IMR-90 (cell line): ENCODE measurements at regions not wholly inside any gene's neighbourhood (a gene's known extent, or its start where the extent isn't known, plus 50 kb on each side); places are given as distances from the start of the nearest gene placed in this dataset.

Source experiments
- ATAC-seq: fragments of 200-7000 bp; cut with Tn5 transposase; 2 replicates; pipeline ENCODE4 v1.9.1; 2020; ENCODE audit warnings: low read depth, mild to moderate bottlenecking, moderate library complexity
- BruUV-seq: library from RNA; stranded (reverse); fragments of 400-500 nt; replicated peaks from 2 replicates; lab custom pipeline; 2021; lab: Mats Ljungman, UMichigan
- CTCF ChIA-PET: fragments of 300-600 bp; formaldehyde crosslinking; extraction: SDS; loops from one replicate; lab custom pipeline; 2021; ENCODE audit warnings: antibody characterized with exemption; lab: Yijun Ruan, JAX
- POLR2A ChIA-PET: fragments of 300-600 bp; sonication (Branson Sonifier 250); formaldehyde crosslinking; loops from one replicate; lab custom pipeline; 2022; ENCODE audit warnings: antibody characterized with exemption; ENCODE audit not compliant: unreplicated experiment; lab: Charles Lee
- DNase-seq: peaks from one replicate; pipeline ENCODE4 v3.0.0; 2013
- H2AFZ ChIP-seq: replicated peaks from 2 replicates; pipeline ENCODE3; 2013; ENCODE audit warnings: low read length, mild to moderate bottlenecking; ENCODE audit not compliant: poor library complexity
- H2AK5ac ChIP-seq: 2 replicates; pipeline ENCODE4 v1.6.1; 2013; ENCODE audit warnings: low read depth, low read length, inconsistent platforms
- H2AK9ac ChIP-seq: replicated peaks from 2 replicates; pipeline ENCODE3; 2013; ENCODE audit warnings: mild to moderate bottlenecking, low read depth, low read length, moderate library complexity; ENCODE audit not compliant: poor library complexity
- H2BK120ac ChIP-seq: 2 replicates; pipeline ENCODE4 v1.6.1; 2013; ENCODE audit warnings: low read depth, low read length, inconsistent platforms
- H2BK15ac ChIP-seq: 3 replicates; pipeline ENCODE4 v1.6.1; 2013; ENCODE audit warnings: low read depth, low read length, inconsistent platforms
- H2BK20ac ChIP-seq: 2 replicates; pipeline ENCODE4 v1.6.1; 2013; ENCODE audit warnings: low read depth, mild to moderate bottlenecking, inconsistent platforms, low read length, moderate library complexity
- H2BK5ac ChIP-seq: 2 replicates; pipeline ENCODE4 v1.6.1; 2013; ENCODE audit warnings: mild to moderate bottlenecking, low read depth, low read length, inconsistent platforms; ENCODE audit not compliant: poor library complexity, severe bottlenecking
- H3K14ac ChIP-seq: replicated peaks from 2 replicates; pipeline ENCODE4 v1.6.1; 2013; ENCODE audit warnings: low read depth, low read length, inconsistent platforms
- H3K18ac ChIP-seq: 2 replicates; pipeline ENCODE4 v1.6.1; 2013; ENCODE audit warnings: low read depth, low read length, control low read depth
- H3K23ac ChIP-seq: 2 replicates; pipeline ENCODE4 v1.6.1; 2013; ENCODE audit warnings: low read depth, low read length, inconsistent platforms
- H3K27ac ChIP-seq: 2 replicates; pipeline ENCODE4 v1.5.1; 2013; ENCODE audit warnings: mild to moderate bottlenecking, control low read depth, low read length; ENCODE audit not compliant: insufficient read depth
- H3K27me3 ChIP-seq: 2 replicates; pipeline ENCODE4 v1.6.1; 2013; ENCODE audit warnings: low read length; ENCODE audit not compliant: control insufficient read depth, insufficient read depth
- H3K36me3 ChIP-seq: 2 replicates; pipeline ENCODE4 v1.6.1; 2013; ENCODE audit warnings: low read length, mixed read lengths; ENCODE audit not compliant: control insufficient read depth, insufficient read depth
- H3K4ac ChIP-seq: 2 replicates; pipeline ENCODE4 v1.6.1; 2013; ENCODE audit warnings: low read depth, low read length, inconsistent platforms
- H3K4me1 ChIP-seq: 2 replicates; pipeline ENCODE4 v1.6.1; 2013; ENCODE audit warnings: low read length, mixed read lengths; ENCODE audit not compliant: control insufficient read depth, insufficient read depth
- H3K4me2 ChIP-seq: 2 replicates; pipeline ENCODE4 v1.6.1; 2013; ENCODE audit warnings: low read depth, mild to moderate bottlenecking, control low read depth, low read length, moderate library complexity
- H3K4me3 ChIP-seq: 2 replicates; pipeline ENCODE4 v1.5.1; 2013; ENCODE audit warnings: low read depth, mild to moderate bottlenecking, control low read depth, low read length, moderate library complexity; ENCODE audit not compliant: insufficient read depth
- H3K56ac ChIP-seq: 2 replicates; pipeline ENCODE4 v1.6.1; 2013; ENCODE audit warnings: low read length, inconsistent platforms; ENCODE audit not compliant: insufficient read depth; ENCODE audit errors: extremely low read depth
- H3K79me1 ChIP-seq, 2 experiments: 2 replicates each; pipeline ENCODE4 v1.6.1; 2013; ENCODE audit warnings: low read length in 2 of 2, inconsistent platforms in 1 of 2, low read depth in 1 of 2
- H3K9ac ChIP-seq: 2 replicates; pipeline ENCODE4 v1.6.1; 2013; ENCODE audit warnings: low read depth, low read length, control low read depth
- H3K9me1 ChIP-seq: 2 replicates; pipeline ENCODE4 v1.6.1; 2013; ENCODE audit warnings: low read length, inconsistent platforms; ENCODE audit not compliant: insufficient read depth
- H3K9me3 ChIP-seq: 2 replicates; pipeline ENCODE4 v1.6.1; 2013; ENCODE audit warnings: low read length; ENCODE audit not compliant: control insufficient read depth, insufficient read depth
- H4K20me1 ChIP-seq: 2 replicates; pipeline ENCODE4 v1.6.1; 2013; ENCODE audit warnings: low read length, inconsistent platforms; ENCODE audit not compliant: insufficient read depth
- H4K5ac ChIP-seq: 2 replicates; pipeline ENCODE4 v1.6.1; 2013; ENCODE audit warnings: mild to moderate bottlenecking, low read depth, low read length, control low read depth
- H4K8ac ChIP-seq, 2 experiments: 2 replicates each; pipeline ENCODE4 v1.6.1; 2013; ENCODE audit warnings: low read depth in 2 of 2, low read length in 2 of 2, control low read depth in 1 of 2, inconsistent platforms in 1 of 2
- H4K91ac ChIP-seq: 2 replicates; pipeline ENCODE4 v1.6.1; 2013; ENCODE audit warnings: low read depth, low read length, inconsistent platforms; ENCODE audit not compliant: insufficient read depth
- CEBPB ChIP-seq: IDR thresholded peaks from 2 replicates; pipeline ENCODE4 v1.6.1; 2012; ENCODE audit warnings: low read depth, low read length, improper control_type of control experiment
- CTCF ChIP-seq: conservative IDR thresholded peaks from 2 replicates; pipeline ENCODE4 v1.5.1; 2012; ENCODE audit warnings: mild to moderate bottlenecking, low read depth, low read length, improper control_type of control experiment
- FOS ChIP-seq: fragments of 150-350 bp; IDR thresholded peaks from 2 replicates; pipeline ENCODE4 v1.6.1; 2016; ENCODE audit warnings: low read depth, low read length
- MAFK ChIP-seq: IDR thresholded peaks from 2 replicates; pipeline ENCODE4 v1.6.1; 2012; ENCODE audit warnings: low read depth, low read length, improper control_type of control experiment
- SMC3 ChIP-seq: fragments of 150-350 bp; IDR thresholded peaks from 2 replicates; pipeline ENCODE4 v1.6.1; 2016; ENCODE audit warnings: low read depth, mild to moderate bottlenecking, antibody characterized with exemption, low read length, moderate library complexity
- WGBS, 2 experiments: methylation state at CpG; one replicate each; pipeline versions ENCODE4 v1.1.5 to v1.1.7; 2013; ENCODE audit warnings: missing lambda C conversion rate in 2 of 2; ENCODE audit not compliant: insufficient read length in 1 of 2; ENCODE audit errors: extremely low coverage in 2 of 2; 5-methylcytosine and 5-hydroxymethylcytosine counted together
- dilution Hi-C: fragments of 300-500 bp; cut with HindIII; formaldehyde crosslinking; loops from one replicate; pipeline ENCODE4 v1.14.3; 2018; ENCODE audit warnings: low sequenced_read_pairs; ENCODE audit not compliant: unreplicated experiment
- in situ Hi-C: fragments of 300-500 bp; cut with MboI; formaldehyde crosslinking; loops from 3 replicates; pipeline ENCODE4 v1.14.3; 2019; ENCODE audit warnings: low sequenced_read_pairs, inconsistent platforms, mixed read lengths
- intact Hi-C: fragments of 100-400 bp; cut with micrococcal nuclease; formaldehyde crosslinking; loops from 2 replicates; pipeline ENCODE4 v1.10.0; 2022
- TF ChIP-seq, protein P1 (sequence below): fragments of 150-350 bp; IDR thresholded peaks from 2 replicates; pipeline ENCODE4 v1.6.1; 2017; ENCODE audit warnings: mild to moderate bottlenecking, antibody characterized with exemption, low read length, low read depth

- Histone ChIP-seq H3K9ac (no peak overlapping the region), H2BK120ac (peak overlapping the region; percentile 85), H2BK15ac (peak overlapping the region; percentile 62; the same call in 2 of the 3 replicates), H2BK5ac (peak overlapping the region; percentile 60), H2AK9ac (peak overlapping the region; percentile 18), H3K4me2 (no peak overlapping the region), H3K9me3 (no peaks in the 10 kb centered on the region), H4K20me1 (no peaks in the 10 kb centered on the region), H3K18ac (peak overlapping the region; percentile 80), H4K91ac (peak overlapping the region; percentile 81), H4K5ac (peak overlapping the region; percentile 53; the same call in 1 of the 2 replicates), H3K4me1 (peaks cover 23% of the 10 kb centered on the region), H3K9me1 (peaks cover 18% of the 10 kb centered on the region), H2AK5ac (peak overlapping the region; percentile 96), H3K23ac (no peak overlapping the region), H3K27ac (peak overlapping the region; percentile 19), H2BK20ac (peak overlapping the region; percentile 81), H3K79me1 (no peaks in the 10 kb centered on the region), H4K8ac (peak overlapping the region in 1 of 2 experiments; percentile 36; a peak in 2 of 4 replicates), H3K4me3 (no peak overlapping the region), H3K4ac (peak overlapping the region; percentile 83), H3K14ac (peak overlapping the region; percentile 58; the same call in 1 of the 2 replicates), H3K27me3 (no peaks in the 10 kb centered on the region; the same call in 1 of the 2 replicates), H2AFZ (no peak overlapping the region), H3K56ac (no peak overlapping the region), H3K36me3 (no peaks in the 10 kb centered on the region)
- TF ChIP-seq FOS, result peak; percentile 55; the same call in 1 of the 2 replicates
- peak; percentile 13; the same call in 1 of the 2 replicates for TF ChIP-seq MAFK
- TF ChIP-seq CEBPB, result peak; percentile 79
- TF ChIP-seq CTCF, result no peak
- TF ChIP-seq, protein P1, sequence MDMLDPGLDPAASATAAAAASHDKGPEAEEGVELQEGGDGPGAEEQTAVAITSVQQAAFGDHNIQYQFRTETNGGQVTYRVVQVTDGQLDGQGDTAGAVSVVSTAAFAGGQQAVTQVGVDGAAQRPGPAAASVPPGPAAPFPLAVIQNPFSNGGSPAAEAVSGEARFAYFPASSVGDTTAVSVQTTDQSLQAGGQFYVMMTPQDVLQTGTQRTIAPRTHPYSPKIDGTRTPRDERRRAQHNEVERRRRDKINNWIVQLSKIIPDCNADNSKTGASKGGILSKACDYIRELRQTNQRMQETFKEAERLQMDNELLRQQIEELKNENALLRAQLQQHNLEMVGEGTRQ, result no peak
- TF ChIP-seq SMC3, result no peak
- in situ Hi-C loops, result no loop called here
- 100% methylated on average over 1 of the region's 10 CpGs; no CpG with 5 or more reads in 1 of the 2 experiments for WGBS, 2 experiments
- DNase-seq (peak; percentile 93), ATAC-seq (peak; percentile 51)
- intact Hi-C loops, result loop anchor here (5.0 to 10.0 kb wide), 5 partner anchors 133 to 430 kb away; no protein-coding TSS in a partner anchor
- CTCF ChIA-PET, result interaction anchor here (0.8 to 1.2 kb wide), 2 partner anchors 151 to 212 kb away, joined by 3 read pairs; no protein-coding TSS in a partner anchor
- BruUV-seq, result no TSS peak
- POLR2A ChIA-PET, result interaction anchor here (0.6 kb wide), 1 partner anchor 157 kb away, joined by 3 read pairs; no protein-coding TSS in a partner anchor
- dilution Hi-C loops, result no loop called here
These were observed 374.6 kb upstream of the CFAP20DC start for GRCh38 chr3:59424268-59425010.
